HG03196 (cell line): ENCODE measurements at regions not wholly inside any gene's neighbourhood (a gene's known extent, or its start where the extent isn't known, plus 50 kb on each side); places are given as distances from the start of the nearest gene placed in this dataset.

Experiments
- ATAC-seq: cut with Tn5 transposase; IDR thresholded peaks from one replicate; pipeline ENCODE4 v1.9.1; 2021; ENCODE audit not compliant: unreplicated experiment

DNA sequence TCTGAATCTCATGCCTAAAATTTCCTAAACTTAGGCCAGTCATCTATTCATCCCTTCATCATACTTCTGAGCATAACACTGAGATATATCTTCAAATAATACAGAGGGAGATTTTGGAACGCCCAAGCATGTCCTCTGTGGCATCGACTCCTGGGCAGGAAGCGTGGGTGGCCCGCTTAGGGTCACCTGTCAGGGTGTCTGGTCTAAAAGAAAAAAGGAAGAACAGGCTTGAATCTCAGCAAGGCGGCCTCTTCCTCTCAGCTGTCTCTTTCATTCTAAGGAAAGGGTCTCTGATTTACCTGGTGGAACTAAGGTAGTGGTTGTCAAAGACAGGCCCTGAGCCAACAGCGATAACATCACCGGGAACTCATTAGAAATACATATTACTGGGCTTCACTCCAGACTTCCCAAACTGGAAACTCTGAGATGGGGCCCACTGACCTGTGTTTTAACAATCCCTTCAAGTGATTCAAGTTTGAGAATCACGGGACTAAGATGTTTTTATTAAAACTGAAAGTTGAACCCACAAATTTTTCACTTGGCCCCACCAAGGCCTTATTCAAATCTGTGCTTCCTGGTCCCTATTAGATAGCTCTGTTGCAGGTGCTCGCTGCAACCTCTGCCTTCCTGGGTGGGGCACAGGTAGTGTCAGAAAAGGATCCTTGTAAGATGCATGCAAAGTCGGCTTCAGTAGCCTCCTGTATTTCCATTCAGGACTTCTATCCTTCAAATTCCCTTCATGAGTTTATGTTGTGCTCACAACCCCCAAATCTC is 162.3 kb upstream of the CCDC68 start:
- no peak for ATAC-seq

DNA sequence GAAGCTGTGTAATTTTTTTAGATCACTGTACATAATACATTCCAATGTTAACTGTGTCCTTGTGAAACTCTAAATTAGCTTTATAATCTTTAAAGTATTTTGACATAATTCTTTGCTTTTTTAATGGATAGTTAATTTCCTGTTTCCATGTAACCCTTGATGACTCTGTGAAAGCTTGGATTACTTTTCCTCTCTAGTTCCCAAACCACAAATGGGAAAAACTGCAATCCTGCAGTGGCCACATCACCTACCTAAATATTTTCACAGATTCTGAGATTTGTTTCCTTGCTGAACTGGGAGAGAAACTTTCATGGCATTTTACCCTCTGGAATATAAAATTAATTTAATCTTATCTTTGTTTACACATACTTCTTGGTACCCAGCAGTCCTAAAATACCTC is 161.6 kb upstream of the CCDC68 start:
- ATAC-seq: no peak

DNA sequence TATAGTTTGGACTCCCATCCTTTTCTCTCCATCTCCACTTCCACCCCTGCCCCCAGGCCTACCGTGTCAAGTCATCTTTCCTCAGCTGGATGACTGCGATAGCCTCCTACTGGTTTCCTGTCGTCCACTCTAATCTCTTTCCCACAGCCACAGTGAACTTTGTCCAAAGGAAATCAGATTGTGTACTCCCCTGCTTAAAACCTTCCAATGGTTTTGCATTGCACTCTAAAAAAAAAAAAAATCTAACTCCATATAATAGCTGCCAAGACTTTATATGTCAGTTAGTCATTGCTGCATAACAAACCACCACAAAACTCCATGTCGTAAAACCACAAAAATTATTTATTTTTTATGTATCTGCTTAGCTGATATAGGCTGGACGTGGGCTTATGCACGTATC is 160.2 kb upstream of the CCDC68 start:
- no peak for ATAC-seq

DNA sequence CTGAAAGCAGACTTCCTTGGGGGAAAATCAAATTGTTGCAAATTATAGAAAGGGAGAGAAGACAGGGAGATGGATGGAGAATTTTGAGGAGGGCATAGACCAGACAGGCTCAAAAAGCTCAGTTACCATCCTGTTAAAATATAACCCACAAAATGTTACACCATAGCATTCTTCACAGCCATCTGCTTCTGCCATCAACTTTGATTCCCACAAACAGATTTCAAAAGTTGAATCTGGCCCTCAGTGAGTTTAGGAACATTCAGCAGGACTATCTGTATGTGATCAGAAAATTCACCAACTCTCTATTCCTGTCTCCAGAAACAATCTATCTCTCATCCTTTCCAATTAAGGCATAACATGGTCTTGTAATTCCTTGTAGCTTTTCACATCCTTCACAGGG is 159.8 kb upstream of the CCDC68 start:
- no peak for ATAC-seq

DNA sequence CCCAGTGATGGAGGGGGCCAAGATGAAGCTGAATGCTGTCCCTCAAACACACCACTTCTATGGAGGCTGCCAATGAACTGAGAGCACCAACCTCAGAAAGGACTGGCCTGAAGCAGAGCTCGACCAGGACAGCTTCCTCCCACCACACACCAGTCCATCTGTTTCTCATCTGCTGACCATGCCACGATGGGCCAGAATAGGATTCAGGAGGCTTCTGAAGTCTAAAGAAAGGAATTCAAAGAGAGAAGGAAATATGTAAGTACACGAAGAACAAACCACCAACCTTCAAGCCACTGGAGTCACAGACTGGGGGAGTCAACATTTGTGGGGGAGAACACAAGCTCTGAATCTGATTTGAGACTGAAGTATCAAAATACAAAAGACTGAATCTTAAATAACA is 157.6 kb upstream of the CCDC68 start:
- no peak for ATAC-seq

DNA sequence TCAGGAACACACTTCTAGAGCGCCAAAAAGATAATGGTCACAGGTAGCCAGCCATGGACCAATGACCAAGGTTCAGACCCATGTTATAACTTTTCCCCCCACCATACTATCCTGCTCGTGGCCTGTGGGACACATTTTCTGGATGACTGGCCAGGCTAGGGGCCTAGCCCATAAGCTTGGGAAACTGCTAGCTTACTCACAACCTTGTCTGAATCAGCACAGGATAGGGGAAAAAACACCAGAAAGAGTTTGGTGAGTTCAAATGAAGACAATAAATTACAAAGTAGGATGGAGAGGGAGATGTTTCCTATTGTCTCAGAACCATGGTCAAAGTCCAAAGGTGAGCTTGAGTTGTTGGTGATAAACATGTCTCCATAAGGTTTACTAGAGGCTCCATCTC is 156.3 kb upstream of the CCDC68 start:
- ATAC-seq: no peak

DNA sequence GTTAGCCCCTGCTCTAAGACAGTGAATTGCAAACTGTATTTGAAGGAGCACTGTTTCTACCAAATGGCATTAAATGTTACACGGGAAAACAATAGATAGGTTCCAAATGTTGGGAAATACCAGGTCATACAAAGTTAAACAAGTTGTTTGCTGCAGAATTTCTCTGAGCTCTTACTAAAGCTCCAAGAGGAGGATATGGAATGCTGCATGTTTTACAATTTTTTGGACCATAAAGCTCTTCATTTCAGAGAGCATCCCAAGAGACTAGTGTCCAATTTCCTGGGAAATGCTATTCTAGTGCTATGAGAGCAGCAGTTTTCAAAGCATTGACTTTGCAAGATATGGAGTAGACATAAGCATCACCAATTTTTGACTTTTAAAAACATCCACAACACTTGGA is 155.6 kb upstream of the CCDC68 start:
- no peak for ATAC-seq

DNA sequence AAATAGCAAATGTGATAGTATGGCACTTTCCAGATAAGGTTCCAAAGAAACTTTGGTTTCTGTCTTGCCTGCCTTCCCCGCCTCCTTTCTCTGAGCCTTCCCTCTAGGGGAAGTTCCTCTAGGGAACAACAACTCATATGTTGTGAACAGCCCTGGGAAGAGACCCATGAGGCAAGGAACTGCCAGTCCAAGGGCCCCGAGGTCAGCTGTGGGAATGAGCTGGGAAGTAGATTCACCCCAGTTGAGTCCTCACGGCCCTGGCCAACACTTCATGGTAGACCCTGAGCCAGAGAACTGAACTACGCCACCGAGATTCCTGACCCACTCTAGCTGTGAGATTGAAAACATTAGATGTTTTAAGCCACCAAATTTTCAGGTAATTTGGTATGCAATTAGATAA is 154.5 kb upstream of the CCDC68 start:
- no peak for ATAC-seq

DNA sequence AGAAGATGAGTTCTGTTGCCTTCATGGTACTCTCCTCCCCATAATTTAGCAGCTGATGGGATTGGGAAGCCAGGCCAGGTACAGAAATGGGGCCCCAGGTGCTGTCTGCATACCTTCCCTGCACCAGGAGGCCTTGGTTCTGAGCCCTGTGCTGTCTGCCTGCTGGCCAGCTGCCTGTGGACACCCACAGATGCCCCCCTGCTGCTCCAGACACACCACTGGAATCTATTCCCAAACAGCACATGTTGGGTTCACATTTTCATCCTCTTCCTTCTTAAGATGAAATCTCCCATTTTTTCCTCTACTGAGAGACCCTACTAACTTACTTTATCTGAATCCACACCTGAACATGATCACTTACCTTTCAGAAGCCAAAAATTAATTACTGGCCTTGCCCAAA is 152.0 kb upstream of the CCDC68 start:
- no peak for ATAC-seq

DNA sequence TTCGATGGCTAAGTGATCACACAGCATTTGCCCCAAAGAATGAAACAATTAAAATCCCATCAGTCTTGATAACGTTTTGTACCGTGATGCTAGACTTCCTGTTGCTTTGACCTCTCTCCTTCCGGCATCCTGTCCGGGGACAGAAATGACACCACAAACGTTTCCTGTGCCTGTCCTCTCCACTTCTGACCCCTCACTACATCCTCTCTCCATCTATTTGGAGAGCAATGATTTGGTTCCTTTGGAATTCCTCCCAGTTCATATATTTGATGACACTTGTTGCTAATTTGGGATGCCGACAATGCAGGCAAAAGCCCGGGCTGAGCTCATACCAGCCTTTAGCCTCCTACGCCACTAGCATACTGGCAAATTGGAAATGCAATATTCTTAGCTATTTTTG is 151.2 kb upstream of the CCDC68 start:
- no peak for ATAC-seq

DNA sequence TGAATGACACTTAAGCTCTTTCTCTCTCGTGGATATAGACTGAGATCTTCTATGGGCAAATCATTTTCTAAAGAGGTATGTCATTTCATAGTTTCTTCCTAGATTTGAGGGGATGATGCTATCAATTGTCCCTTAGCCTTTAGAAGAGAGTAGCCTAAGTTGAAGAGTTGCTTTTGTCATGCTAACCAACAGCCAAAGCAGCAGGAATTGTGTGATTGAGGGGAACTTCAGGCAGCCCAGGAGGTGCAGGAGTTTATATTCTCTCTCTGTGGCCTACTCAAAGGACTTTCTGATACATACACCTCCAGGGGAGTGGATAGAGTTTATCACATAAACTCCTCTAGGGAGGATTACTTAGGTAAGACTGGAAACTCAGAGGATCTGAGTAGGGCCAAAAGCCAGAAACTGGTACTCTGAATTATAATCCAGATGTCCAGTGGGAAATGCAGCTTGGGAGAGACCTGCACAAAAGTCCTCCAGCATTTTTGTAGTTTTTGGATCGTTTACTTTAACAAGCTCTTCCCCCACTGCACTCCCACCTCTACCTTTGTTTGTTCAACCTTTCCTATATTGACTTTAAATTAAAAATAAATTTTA is 150.7 kb upstream of the CCDC68 start:
- no peak for ATAC-seq

DNA sequence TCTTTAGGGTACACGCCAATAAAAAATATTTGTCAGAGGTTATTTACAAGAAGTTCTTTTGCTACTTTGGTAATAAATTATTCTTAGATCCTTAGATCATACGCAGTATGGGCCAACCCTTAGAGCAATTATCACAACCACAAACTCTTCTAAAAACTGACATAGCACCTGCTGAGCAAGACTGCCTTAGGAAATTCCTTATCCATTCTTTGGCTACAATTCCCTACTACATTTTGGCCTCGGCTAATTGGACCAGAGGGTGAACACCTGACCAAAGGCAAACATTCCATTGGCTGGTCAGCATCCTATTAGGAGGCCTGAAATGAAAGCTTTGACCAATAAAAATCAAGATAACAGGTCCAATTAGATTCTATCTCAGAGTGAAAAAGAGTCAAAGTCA is 147.6 kb upstream of the CCDC68 start:
- ATAC-seq: no peak

DNA sequence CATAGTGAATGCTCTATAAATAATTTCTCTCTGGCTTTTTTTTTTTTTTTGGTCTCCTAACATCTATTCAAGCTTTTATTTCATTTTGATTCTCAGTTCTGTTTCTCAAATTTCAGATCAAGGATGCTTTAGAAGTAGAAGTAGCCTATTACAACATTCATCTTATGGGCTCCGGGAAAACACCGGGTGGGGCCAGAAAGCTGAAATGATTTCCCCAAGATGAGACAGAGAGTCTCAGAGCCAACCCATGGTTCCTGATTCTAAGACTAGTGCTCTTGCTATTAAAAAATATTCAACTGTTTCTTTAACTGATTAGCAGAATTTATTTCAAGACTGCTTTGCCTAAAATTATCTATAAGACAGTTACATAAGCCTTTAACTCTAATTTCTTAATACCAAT is 147.2 kb upstream of the CCDC68 start:
- ATAC-seq: no peak

DNA sequence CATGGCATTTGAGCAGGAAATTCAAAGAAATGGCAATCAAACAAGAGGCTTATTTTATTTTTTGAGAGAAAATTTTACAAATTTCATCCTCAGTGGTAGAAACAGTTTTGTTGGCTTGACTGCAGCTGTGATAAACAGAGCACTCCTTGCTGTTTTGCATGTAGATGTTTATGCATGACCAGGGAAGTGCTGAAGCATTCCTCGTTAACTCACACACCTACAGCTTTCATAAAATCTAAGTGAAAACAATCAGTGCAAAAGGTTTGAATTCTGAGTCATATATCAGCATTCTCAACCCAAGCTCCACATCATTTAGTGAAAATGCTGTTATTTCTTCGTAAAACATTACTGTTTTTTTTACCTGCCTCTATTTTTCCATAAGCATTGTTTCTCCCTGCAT is 146.6 kb upstream of the CCDC68 start:
- ATAC-seq: no peak

DNA sequence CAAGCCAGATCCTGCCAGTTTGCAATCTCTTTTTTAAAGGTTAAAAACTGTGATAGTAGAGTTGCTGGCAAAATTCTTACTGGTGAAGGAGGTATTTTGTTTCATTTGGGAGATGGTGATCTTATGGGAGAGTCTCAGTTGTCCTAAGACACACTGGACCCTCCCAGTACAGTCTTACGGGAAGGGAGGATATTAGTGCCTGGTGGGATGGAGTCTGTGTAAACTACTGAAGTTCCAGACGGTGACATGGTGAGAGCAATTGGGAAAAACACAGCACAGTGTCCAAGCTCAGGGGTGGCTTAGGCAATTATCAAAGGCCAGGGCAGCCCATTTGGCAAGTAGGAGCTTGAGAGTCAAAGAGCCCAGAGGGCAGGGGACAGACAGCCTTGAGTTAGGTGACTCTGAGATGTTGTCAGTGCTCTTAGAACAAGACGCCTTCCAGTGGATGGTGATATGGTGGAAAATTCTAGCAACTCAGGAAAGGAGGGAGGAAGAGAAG is 143.7 kb upstream of the CCDC68 start:
- no peak for ATAC-seq

DNA sequence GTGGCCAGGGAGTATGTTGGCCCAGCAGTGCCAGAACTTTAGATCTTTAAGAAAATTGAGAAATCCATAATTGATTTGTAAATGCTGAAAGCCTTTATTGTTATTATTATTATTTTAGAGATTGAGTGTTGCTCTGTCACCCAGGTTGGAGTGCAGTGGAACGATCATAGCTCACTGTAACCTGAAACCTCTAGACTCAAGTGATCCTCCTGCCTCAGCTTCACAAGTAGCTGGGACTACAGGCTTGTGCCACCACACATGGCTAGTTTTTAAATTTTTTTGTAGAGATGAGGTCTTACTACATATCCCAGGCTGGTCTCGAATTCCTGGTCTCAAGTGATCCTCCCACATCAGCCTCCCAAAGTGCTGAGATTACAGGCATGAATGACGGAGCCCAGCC is 143.2 kb upstream of the CCDC68 start:
- no peak for ATAC-seq

DNA sequence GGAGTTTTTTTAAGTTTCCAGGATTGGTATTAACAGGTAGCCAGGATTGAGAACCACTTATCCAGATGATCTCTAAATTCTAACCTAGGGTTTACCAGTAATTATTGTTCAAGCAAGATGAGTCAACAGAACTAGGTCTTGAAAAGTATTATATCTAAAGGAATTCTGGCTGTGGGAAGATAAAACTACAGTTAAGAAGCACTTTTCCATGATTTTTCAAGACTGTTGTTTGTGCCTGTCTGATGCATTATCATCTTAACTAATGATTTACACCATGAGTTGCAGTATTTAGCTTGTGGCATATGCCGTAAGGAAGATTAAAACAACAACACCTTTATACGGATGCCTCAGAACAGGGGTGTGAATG is 142.2 kb upstream of the CCDC68 start:
- no peak for ATAC-seq

DNA sequence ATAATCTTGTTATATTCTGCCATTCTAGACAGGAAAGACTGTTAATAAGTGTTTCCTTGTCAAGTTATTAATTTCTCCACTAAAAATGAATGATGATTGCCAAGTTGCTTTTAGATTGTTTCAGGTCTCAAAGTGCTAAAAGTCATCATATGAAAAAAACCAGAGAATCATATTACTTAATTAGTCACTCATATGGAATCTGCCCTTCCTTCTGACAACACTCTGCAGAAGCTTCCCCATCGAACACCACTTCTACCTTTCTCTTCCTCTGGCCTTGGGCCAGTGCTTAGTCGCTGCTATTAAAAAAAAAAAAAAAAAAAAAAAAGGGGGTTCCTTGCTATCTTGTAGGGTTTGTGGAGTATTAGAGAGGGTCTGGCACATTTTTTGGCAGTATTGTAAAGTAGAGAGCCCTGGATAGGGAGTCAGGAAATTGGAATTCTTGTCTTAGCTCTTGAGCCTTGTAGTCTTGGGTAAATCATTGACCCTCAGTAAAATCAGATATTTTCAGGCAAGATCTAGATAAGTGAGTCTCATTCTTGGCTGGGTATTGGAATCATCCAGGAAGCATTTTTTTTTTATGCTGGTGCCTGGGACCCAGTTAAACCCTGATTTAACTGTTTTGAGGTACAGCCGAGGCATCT is 141.7 kb upstream of the CCDC68 start:
- ATAC-seq: no peak

DNA sequence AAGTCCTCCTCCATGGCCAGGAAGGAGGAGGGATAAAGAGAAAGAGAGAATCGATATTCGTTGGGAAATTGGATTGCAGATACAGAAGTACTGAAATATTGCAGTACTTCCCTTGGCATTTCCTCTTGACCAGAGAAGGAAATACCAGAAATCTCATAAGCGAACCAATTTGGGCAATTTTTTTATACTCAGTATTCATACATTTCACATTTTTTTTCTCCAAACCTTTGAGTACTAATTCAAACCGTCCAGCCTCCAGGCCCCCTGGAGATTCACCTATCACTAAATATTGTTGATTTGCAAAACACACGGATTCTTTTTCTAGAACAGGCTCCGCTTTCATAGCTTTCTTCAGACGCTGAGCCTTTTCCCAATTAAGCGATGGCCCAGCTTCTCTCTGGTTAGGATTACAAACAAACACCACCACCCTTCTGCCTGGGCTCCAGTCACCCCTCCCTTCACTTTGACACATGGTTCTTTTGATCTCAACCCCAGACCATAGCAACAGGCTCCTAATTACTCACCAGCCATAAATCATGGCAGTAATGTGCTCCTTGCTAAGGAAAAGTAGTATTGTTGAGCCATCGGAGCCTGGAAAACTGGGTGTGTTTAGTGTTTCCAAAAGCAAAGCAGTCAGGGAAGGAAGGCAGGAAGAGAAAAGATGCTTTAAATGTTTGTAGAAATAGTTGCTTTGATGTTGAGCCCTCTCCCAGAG is 138.4 kb upstream of the CCDC68 start:
- no peak for ATAC-seq

DNA sequence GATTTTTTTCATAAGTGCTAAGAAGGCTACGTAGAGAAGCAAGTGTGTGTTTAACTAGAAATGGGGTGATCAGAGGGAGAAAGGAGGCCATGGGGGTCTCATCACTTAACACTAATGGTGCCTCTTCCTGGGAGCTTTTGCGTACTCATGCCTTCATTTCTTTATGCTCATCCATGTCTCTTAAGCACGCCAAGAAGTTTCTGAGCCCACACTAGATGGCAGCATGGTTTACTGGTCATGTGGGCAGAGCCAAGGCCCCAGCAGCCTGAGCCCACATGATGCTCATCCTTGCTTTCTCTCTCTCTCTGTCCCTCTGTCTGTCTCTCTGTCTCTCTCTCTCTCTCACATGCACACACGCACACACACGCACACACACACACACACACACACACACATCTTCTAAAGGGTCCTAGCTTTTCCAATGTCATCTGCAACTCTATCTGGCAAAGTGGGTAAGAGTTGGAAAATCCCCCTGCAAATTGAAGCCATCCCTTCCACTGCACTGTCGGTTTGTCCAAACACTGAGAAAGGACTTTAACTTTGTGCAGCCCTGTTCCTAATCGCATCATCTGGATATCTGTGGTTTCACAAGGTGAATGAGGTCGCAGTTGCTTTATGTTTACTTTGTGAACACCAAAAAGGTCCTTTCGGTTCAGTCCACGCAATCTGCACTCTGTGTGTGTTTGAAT is 137.1 kb upstream of the CCDC68 start:
- no peak for ATAC-seq

DNA sequence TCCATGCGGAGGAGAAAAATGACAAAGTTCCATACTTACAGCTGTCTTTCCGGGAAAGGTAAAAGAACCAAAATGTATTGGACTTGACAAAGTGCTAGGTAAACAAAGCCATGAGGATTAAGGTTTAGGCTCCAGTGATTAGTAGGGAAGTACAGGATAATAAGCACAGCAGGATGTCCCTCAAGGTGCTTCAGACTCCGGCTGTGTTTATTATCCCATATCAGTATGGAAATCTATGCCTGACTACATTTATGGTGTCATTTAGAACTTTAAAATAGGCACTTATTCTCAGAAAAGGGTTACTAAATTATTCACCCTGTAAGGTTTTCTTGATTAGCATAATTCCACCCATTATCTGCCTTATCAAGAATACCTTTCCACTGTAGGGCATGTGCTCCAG is 136.3 kb upstream of the CCDC68 start:
- ATAC-seq: no peak
